Suppressor macrophage (primary cell): ENCODE measurements at regions not wholly inside any gene's neighbourhood (a gene's known extent, or its start where the extent isn't known, plus 50 kb on each side); places are given as distances from the start of the nearest gene placed in this dataset.
"Not testable (repeated sequence)": the region's sequence is repeated elsewhere in the genome, so short reads cannot be mapped to it uniquely, and the experiment has no call there.

Source experiments
- DNase-seq, 4 experiments: peaks; one replicate each; pipeline ENCODE4 v3.0.0-alpha.2; 2020 to 2022

- no peak for DNase-seq
Observed at GRCh38 chr5:91976451-91976850, 593.3 kb upstream of the ARRDC3 start.

DNA sequence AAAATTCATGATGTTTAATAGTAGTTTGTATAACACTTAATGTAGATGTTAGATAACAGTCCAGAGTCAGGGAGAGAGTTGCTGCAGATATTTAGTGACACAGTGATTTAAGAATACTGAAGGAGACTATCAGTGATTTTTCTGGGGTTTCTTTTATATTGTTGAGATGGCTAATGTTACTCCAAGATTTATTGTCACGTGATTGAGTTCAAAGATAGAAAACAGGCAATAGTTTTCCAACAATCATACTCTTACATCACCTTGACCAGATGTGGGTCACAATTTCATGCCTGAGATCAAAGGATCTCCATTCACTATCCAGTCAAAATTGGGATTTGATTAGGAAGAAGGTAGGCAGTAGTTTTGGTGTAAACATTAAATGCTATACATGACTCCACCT, 580.0 kb upstream of the ARRDC3 start:
- DNase-seq: no peak

GRCh38 chr5:91957666-91958065, 574.5 kb upstream of the ARRDC3 start:
- no peak for DNase-seq

DNA sequence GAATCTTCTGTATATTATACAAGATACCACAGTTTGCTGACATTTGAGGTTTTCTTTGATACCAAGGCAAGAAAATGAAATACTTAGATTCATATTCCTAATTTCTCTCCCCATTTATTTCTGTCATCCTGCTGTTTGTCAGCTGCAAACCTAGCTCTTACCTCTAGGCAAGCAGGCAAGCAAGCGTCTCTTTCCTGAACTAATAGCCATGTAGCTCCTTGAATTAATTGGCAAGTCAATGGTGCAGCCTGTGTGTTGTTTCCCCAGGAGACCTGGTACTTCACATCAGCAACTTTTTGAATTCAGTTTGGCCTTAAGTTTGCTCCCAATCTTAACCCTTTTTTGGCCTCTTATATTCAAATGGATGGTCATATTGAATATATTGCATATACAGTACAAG, 573.6 kb upstream of the ARRDC3 start:
- no peak for DNase-seq

- DNase-seq: no peak
Observed at GRCh38 chr5:91955610-91956009, 572.5 kb upstream of the ARRDC3 start.

DNA sequence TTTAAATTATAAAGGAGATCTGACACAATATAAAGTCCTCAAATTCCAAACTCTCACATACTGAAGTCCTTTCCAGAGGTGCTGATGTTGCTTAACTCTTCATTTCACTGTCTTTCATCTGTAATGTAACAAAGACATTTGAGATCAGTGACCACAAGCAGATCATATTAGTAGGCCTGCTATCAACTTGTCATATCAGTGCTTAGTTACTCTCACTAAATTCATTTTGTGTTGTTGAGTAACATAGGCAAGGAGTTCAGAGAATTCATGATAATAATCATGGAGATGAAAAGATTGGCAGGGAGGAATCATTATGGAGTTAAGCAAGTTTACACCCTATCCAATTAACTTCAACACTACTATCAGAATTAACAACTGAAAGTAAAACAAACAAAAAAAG, 571.0 kb upstream of the ARRDC3 start:
- no peak for DNase-seq

- no peak for DNase-seq
Observed at GRCh38 chr5:91950328-91950727, 567.2 kb upstream of the ARRDC3 start.

GRCh38 chr5:91946870-91947269, 563.8 kb upstream of the ARRDC3 start:
- DNase-seq: no peak

DNA sequence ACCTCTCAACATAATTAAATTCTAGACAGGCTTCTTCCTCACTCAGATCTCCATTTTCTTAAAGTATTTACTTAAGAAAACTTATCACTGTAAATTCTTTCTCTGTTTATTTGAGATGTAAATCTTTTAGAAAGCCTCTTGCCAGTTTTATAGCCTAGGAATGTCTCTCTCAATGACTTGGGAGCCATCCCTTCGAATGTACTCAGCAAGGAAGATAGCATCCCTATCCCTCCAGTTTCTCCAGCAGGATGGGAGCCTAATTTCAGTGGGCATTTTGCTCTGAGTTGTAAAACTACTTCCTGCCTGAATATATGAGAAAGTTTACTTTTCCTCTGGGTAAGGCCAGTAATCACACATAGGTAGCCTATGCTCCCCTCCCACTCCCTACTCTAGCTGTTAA, 558.5 kb upstream of the ARRDC3 start:
- no peak for DNase-seq

GRCh38 chr5:91938441-91938840, 555.3 kb upstream of the ARRDC3 start:
- no peak for DNase-seq

DNA sequence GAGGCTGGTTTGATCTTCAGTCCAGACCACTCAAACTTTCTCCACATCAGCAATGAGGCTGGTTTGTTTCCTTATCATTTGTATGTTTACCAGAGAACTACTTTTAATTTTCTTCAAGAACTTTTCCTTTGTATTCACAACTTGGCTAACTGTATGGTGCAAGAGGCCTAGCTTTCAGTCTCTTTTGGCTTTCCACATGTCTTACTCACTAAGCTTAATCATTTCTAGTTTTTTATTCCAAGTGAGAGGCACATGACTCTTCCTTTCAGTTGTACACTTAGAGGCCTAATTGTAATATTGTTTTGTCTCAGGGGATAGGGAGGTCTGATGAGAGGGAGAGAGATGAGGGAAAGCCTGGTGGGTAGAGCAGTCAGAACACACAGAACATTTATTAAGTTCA, 554.0 kb upstream of the ARRDC3 start:
- no peak for DNase-seq

DNA sequence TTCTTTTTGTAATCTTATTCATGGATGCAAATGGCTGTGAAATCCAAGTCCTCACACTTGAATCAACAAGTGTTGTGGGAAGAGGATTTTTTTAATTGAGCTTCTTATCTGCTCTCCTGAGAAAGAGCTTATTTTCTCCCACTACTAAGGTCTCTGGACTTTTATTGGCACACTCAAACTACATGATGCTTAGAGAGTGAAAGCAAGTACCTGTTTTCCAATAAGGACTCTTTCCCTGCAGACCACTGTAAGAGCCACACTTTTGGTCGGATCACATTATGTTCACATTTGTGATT, 546.4 kb upstream of the ARRDC3 start:
- no peak for DNase-seq

- peak in 2 of 4 experiments; percentile 23 to 31 for DNase-seq
Observed at GRCh38 chr5:91928754-91929521, 545.8 kb upstream of the ARRDC3 start.

DNA sequence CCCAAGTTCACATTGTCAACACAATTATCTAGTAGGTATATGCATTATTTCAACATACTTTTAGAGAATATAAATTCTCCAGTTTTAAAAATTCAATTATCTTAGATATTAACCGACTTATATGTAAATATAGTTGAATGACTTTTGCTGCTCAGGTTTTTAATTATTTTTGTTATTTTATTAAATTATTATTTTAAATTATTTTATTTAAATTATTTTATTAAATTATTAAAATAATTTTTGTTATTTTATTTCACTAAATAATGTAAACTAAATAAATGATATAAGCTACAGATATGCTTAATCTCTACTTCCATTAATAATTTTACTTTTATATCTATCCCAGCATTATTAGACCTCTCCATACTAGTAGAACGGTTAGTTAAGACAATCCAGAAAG, 544.3 kb upstream of the ARRDC3 start:
- DNase-seq: no peak

GRCh38 chr5:91925249-91925648, 542.1 kb upstream of the ARRDC3 start:
- DNase-seq: no peak

DNA sequence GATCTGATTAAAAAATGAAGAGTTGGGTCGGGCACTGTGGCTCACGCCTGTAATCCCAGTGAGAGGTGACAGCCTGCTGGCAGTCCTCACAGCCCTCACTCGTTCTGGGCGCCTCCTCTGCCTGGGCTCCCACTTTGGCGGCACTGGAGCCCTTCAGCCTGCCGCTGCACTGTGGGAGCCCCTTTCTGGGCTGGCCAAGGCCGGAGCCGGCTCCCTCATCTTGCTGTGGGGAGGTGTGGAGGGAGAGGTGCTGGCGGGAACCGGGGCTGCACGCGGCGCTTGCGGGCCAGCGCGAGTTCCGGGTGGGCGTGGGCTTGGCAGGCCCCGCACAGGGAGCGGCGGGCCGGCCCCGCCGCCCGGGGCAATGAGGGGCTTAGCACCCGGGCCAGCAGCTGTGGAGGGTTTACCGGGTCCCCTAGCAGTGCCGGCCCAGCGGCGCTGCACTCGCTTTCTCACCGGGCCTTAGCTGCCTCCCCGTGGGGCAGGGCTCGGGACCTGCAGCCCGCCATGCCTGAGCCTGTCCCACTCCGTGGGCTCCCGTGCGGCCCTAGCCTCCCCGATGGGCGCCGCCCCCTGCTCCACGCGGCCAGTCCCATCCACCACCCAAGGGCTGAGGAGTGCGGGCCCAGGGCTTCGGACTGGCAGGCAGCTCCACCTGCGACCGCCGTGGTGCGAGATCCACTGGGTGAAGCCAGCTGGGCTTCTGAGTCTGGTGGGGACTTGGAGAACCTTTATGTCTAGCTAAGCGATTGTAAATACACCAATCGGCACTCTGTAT, 534.1 kb upstream of the ARRDC3 start:
- not testable (repeated sequence) for DNase-seq

DNA sequence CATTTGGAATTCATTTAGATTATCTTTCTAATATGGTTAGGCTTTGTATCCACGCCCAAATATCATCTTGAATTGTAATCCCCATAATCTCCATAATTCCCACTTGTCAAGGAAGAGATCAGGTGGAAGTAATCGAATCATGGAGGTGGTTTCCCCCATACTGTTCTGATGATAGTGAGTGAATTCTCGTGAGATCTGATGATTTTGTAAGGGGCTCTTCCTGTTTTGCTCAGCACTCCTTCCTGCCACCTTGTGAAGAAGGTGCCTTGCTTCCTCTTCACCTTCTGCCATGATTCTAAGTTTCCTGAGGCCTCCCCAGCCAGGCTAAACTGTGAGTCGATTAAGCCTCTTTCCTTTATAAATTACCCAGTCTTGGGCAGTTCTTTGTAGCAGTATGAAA, 527.5 kb upstream of the ARRDC3 start:
- no peak for DNase-seq

GRCh38 chr5:91910247-91910646, 527.1 kb upstream of the ARRDC3 start:
- no peak for DNase-seq

DNA sequence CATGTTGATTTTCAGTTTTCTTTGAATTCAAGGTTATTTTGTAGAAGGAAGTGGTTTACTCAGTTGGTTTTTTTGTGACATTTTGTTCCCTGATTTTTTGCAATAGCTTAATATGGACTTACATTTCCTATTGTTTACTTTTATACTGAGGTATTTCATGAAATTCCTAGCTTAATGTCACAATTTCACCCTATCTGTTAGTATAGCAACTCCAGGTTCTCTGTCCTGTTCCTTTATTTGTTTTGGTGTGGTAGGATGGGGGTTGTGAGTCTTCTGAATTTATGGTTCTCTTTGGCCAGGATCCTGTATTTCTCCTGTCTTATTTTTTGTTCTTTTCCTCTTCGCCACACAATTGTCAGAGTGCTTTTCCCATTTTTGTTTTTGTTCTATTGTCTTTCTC, 523.4 kb upstream of the ARRDC3 start:
- DNase-seq: no peak

DNA sequence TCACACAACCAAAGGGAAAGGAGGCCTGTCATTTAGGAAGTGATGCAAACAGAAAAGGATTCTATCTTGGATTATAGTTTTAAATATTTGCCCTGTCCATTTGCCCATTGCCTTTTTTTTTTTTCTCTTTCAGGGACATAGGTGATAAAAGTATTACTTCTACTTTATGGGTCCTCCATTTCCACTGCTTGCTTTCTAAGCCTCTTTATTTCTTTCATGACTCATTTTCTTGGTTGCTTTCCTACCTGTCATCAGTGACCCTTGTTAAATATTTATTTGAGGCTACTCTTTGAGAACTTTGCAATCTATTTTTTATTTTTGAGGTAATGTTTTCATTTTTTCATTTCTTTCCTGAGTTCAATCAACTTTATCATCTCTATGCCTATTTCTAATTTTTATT, 522.9 kb upstream of the ARRDC3 start:
- no peak for DNase-seq

- DNase-seq: no peak
Observed at GRCh38 chr5:91898898-91899297, 515.8 kb upstream of the ARRDC3 start.

GRCh38 chr5:91898019-91898418, 514.9 kb upstream of the ARRDC3 start:
- DNase-seq: no peak

DNA sequence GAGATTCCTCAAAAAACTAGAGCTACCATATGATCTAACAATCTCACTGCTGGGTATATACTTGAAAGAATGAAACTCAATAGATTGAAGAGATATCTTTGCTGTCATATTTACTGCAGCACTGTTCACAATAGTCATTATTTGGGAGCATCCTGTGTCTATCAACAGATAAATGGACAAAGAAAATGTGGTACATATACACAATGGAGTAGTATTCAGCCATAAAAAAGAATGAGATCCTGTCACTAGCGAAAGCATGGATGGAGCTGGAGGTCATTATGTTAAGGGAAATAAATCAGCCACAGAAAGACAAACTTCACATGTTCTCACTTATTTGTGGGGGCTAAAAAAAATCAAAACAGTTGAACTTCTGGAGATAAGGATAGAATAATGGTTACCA, 505.7 kb upstream of the ARRDC3 start:
- no peak for DNase-seq
